ENCODE measurements at regions not wholly inside any gene's neighbourhood (a gene's known extent, or its start where the extent isn't known, plus 50 kb on each side); places are given as distances from the start of the nearest gene placed in this dataset.

GRCh38 chr9:107210775-107211174 lies 72.3 kb upstream of the RAD23B start:
- no peak for DNase-seq (ENCODE audit: low read depth)

GRCh38 chr9:107211284-107211923 lies 71.7 kb upstream of the RAD23B start:
- no peak for DNase-seq (ENCODE audit: low read depth)

- DNase-seq (ENCODE audit: low read depth) = no peak
Measured at GRCh38 chr9:107212613-107213012, 70.5 kb upstream of the RAD23B start.

- DNase-seq (ENCODE audit: low read depth) = no peak
Measured at GRCh38 chr9:107213080-107213479, 70.0 kb upstream of the RAD23B start.

- DNase-seq (ENCODE audit: low read depth) = peak; percentile 71
Measured at GRCh38 chr9:107213561-107214028, 69.5 kb upstream of the RAD23B start.

GRCh38 chr9:107214381-107214780 lies 68.7 kb upstream of the RAD23B start:
- no peak for DNase-seq (ENCODE audit: low read depth)

GRCh38 chr9:107214915-107215314 lies 68.2 kb upstream of the RAD23B start:
- no peak for DNase-seq (ENCODE audit: low read depth)

- no peak for DNase-seq (ENCODE audit: low read depth)
Measured at GRCh38 chr9:107215381-107215780, 67.7 kb upstream of the RAD23B start.

- DNase-seq (ENCODE audit: low read depth) = no peak
Measured at GRCh38 chr9:107216329-107216728, 66.8 kb upstream of the RAD23B start.

- no peak for DNase-seq (ENCODE audit: low read depth)
Measured at GRCh38 chr9:107218829-107219485, 64.1 kb upstream of the RAD23B start.

- no peak for DNase-seq (ENCODE audit: low read depth)
Measured at GRCh38 chr9:107219486-107220077, 63.5 kb upstream of the RAD23B start.

- no peak for DNase-seq (ENCODE audit: low read depth)
Measured at GRCh38 chr9:107221321-107221720, 61.8 kb upstream of the RAD23B start.

- no peak for DNase-seq (ENCODE audit: low read depth)
Measured at GRCh38 chr9:107222020-107222522, 61.0 kb upstream of the RAD23B start.

GRCh38 chr9:107223381-107223780 lies 59.7 kb upstream of the RAD23B start:
- no peak for DNase-seq (ENCODE audit: low read depth)

GRCh38 chr9:107224252-107224651 lies 58.8 kb upstream of the RAD23B start:
- no peak for DNase-seq (ENCODE audit: low read depth)

- DNase-seq (ENCODE audit: low read depth) = no peak
Measured at GRCh38 chr9:107226421-107226820, 56.7 kb upstream of the RAD23B start.

- DNase-seq (ENCODE audit: low read depth) = no peak
Measured at GRCh38 chr9:107227774-107228173, 55.3 kb upstream of the RAD23B start.

- DNase-seq (ENCODE audit: low read depth) = no peak
Measured at GRCh38 chr9:107228496-107229039, 54.5 kb upstream of the RAD23B start.

- DNase-seq (ENCODE audit: low read depth) = no peak
Measured at GRCh38 chr9:107229241-107229741, 53.8 kb upstream of the RAD23B start.

All from GM04504 (cell line).